HL-60 (cell line): ENCODE measurements at regions not wholly inside any gene's neighbourhood (a gene's known extent, or its start where the extent isn't known, plus 50 kb on each side); places are given as distances from the start of the nearest gene placed in this dataset.
A peak's percentile ranks its signal among the peaks of the same experiment; 100 is the strongest.
"Not testable (repeated sequence)": the region's sequence is repeated elsewhere in the genome, so short reads cannot be mapped to it uniquely, and the experiment has no call there.

Experiments used
- DNase-seq, 2 experiments: peaks; one replicate each; pipeline ENCODE4 v3.0.0-alpha.2; 2010 to 2020; ENCODE audit warnings: low read depth in 1 of 2, low spot score in 1 of 2
- H3K27ac ChIP-seq: fragments of 250-450 bp; sonication (Bioruptor Pico); replicated peaks from 2 replicates; pipeline ENCODE4 v1.5.1; 2020; ENCODE audit warnings: mild to moderate bottlenecking, moderate library complexity
- H3K27me3 ChIP-seq: fragments of 250-450 bp; sonication (Bioruptor Pico); 2 replicates; pipeline ENCODE4 v1.5.1; 2021; ENCODE audit warnings: mild to moderate bottlenecking, moderate library complexity; ENCODE audit not compliant: insufficient read depth, poor library complexity, severe bottlenecking
- H3K4me3 ChIP-seq: replicated peaks from 2 replicates; pipeline ENCODE4 v1.5.1; 2011; ENCODE audit warnings: mild to moderate bottlenecking, control low read depth, low read length; ENCODE audit not compliant: insufficient read depth
- GABPA ChIP-seq: IDR thresholded peaks from 2 replicates; pipeline ENCODE4 v1.6.1; 2012; ENCODE audit warnings: low read depth
- POLR2AphosphoS5 ChIP-seq: IDR thresholded peaks from 2 replicates; pipeline ENCODE4 v1.6.1; 2012; ENCODE audit warnings: low read depth
- REST ChIP-seq: IDR thresholded peaks from 2 replicates; pipeline ENCODE4 v1.6.1; 2012; ENCODE audit warnings: low read depth; ENCODE audit not compliant: insufficient replicate concordance
- SPI1 ChIP-seq: IDR thresholded peaks from 2 replicates; pipeline ENCODE4 v1.6.1; 2012; ENCODE audit warnings: low read depth, mild to moderate bottlenecking, borderline replicate concordance
- TF ChIP-seq, protein P1 (sequence below): IDR thresholded peaks from one replicate; pipeline ENCODE4 v1.5.1; 2011; ENCODE audit warnings: low read length, control low read depth, inconsistent platforms; ENCODE audit not compliant: insufficient read depth

DNA sequence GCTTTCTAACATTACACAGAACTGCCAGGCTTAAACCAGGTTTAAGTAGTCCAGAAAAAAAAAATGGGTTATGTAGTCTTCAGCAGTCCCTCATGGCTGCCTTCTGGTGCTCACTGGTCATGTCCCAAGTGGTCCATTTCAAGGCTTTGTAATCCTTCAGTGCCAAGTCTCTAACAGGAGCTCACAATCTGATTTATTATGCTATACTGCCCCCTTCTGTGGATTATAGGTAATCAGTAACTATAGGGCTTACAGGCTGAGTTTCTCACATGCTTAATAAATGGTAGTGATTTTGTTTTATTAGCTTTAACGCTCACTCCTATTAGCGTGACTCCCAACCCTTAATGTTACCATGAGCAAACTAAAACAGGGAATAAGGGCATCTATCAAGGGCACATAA, 92.5 kb upstream of the EDA2R start:
- peak; percentile 4 for DNase-seq
- Histone ChIP-seq H3K27me3 (no peaks in the 10 kb centered on the region), H3K27ac (no peak overlapping the region), H3K4me3 (no peak overlapping the region)
- TF ChIP-seq POLR2AphosphoS5: no peak

DNA sequence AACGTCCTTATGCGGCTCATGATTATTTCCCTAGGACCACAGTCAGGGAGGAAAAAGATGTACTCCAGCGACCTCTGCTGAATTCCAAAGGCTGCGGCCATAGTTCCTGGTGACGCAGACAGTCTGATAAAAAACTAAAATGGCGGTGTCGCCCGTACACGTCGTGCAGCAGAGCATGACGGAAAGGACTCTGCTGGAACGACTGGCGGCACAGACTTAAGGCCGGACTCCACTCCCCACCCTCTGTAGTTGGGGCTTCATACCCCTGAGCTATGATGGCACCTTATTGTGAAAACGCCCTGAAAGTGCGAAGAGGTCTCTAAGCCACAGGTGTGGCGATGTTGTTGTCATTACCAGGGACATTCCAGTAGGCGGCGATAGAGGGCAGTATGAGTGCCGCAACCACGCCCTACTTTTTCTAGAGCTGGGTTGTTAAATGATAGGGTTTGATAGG, 90.0 kb upstream of the EDA2R start:
- TF ChIP-seq REST: no peak
- TF ChIP-seq, protein P1, sequence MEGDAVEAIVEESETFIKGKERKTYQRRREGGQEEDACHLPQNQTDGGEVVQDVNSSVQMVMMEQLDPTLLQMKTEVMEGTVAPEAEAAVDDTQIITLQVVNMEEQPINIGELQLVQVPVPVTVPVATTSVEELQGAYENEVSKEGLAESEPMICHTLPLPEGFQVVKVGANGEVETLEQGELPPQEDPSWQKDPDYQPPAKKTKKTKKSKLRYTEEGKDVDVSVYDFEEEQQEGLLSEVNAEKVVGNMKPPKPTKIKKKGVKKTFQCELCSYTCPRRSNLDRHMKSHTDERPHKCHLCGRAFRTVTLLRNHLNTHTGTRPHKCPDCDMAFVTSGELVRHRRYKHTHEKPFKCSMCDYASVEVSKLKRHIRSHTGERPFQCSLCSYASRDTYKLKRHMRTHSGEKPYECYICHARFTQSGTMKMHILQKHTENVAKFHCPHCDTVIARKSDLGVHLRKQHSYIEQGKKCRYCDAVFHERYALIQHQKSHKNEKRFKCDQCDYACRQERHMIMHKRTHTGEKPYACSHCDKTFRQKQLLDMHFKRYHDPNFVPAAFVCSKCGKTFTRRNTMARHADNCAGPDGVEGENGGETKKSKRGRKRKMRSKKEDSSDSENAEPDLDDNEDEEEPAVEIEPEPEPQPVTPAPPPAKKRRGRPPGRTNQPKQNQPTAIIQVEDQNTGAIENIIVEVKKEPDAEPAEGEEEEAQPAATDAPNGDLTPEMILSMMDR: peak; percentile 37
- Histone ChIP-seq H3K27ac (no peak overlapping the region; the same call in 1 of the 2 replicates), H3K4me3 (peak overlapping the region; percentile 41), H3K27me3 (no peaks in the 10 kb centered on the region)
- peak; percentile 16 to 60 for DNase-seq

DNA sequence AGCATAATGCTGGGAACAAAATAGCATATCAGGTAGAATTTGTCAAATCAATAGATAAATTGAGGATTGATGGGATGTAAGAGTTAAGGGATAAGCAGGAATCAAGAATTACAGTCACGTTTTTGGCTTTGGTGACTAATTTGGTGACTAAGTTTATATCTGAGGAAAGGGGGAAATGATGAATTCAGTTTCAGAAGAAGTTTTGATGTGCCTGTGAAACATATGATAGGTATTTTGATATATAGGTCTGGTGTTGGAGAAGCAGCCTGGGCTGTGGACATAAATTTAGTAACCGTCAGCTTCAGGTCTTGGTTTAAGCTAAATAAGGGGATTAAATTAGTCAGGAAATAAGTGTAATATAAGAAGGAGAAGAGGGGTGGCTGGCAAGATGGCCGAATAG, 79.0 kb upstream of the EDA2R start:
- TF ChIP-seq REST (no peak), POLR2AphosphoS5 (no peak), GABPA (no peak)
- H3K4me3 ChIP-seq: no peak overlapping the region
- no peak overlapping the region for H3K27ac ChIP-seq
- no peaks in the 10 kb centered on the region for H3K27me3 ChIP-seq
- DNase-seq: no peak

DNA sequence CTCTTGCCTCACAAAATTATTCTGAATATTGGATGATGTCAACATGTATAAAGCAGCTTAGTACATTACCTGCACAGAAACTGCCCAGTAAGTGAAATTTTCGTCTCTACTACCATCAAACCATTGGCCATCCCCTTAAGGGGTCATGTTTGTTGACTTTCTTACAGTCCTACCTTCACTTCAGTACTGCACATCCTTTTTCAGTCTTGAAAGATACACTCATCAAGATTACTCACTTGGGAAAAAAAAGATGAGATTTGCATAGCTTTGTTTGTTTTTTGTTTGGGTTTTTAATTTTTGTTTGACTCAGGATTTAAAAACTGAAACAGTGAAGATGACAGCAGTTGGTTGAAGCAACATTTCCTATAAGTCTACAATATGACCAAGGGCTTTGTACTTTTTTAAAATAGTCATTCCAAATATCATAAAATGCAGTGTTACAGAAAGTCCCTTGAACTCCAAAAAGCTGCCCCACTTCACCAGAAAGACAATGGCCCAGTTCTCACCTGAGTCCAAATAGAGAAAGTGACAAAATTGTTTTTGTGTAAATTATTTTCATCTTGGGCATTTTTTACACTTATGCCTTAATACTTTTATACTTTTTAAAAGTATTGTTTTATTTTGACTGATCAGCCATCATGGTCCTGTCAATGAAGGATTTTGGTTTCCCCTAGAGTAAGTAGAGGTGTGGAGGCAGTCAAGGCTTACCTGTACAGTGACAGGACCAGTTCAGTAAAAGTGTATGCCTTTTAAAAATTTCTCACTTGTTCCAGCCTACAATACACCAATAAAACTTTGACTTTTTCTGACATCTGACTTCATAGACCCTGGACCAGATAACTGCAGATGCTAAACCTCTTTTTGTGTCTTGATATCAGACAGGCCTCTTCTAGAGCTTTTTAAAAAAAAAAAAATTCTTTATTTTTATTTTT, 59.7 kb upstream of the EDA2R start:
- H3K4me3 ChIP-seq: no peak overlapping the region
- DNase-seq: no peak
- no peaks in the 10 kb centered on the region for H3K27me3 ChIP-seq
- no peak overlapping the region for H3K27ac ChIP-seq
- TF ChIP-seq POLR2AphosphoS5: no peak
- TF ChIP-seq, protein P1: no peak
- TF ChIP-seq GABPA: no peak
- no peak for TF ChIP-seq REST
- TF ChIP-seq SPI1: no peak

DNA sequence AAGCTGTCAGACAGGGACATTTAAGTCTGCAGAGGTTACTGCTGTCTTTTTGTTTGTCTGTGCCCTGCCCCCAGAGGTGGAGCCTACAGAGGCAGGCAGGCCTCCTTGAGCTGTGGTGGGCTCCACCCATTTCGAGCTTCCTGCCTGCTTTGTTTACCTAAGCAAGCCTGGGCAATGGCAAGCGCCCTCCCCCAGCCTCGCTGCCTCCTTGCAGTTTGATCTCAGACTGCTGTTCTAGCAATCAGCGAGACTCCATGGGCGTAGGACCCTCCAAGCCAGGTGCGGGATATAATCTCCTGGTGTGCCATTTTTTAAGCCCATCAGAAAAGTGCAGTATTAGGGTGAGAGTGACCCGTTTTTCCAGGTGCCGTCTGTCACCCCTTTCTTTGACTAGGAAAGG, 53.6 kb upstream of the EDA2R start:
- H3K4me3 ChIP-seq, H3K27ac ChIP-seq, H3K27me3 ChIP-seq: not testable (repeated sequence)

More for the DNA sequence above, 53.6 kb upstream of the EDA2R start:
- DNase-seq: not testable (repeated sequence)
